HCT116 (cell line): ENCODE measurements at regions not wholly inside any gene's neighbourhood (a gene's known extent, or its start where the extent isn't known, plus 50 kb on each side); places are given as distances from the start of the nearest gene placed in this dataset.

Source experiments
- ATAC-seq: fragments of 200-7000 bp; cut with Tn5 transposase; 2 replicates; pipeline ENCODE4 v1.9.1; 2020; ENCODE audit warnings: mild to moderate bottlenecking, moderate library complexity
- BruUV-seq: library from RNA; stranded (reverse); fragments of 400-500 nt; replicated peaks from 2 replicates; lab custom pipeline; 2021; lab: Mats Ljungman, UMichigan
- CTCF ChIA-PET: fragments of 300-600 bp; sonication (Branson Sonifier 250); formaldehyde crosslinking; loops from one replicate; lab custom pipeline; 2021; ENCODE audit warnings: antibody characterized with exemption; lab: Charles Lee
- POLR2A ChIA-PET: fragments of 300-600, 350-600 bp; sonication (Branson Sonifier 250); formaldehyde crosslinking; loops from one replicate; lab custom pipeline; 2021; ENCODE audit warnings: antibody characterized with exemption; lab: Charles Lee
- RAD21 ChIA-PET, 2 experiments: fragments of 300-600 bp; sonication (Branson Sonifier 250); formaldehyde crosslinking; loops; one replicate each; lab custom pipeline; 2023; ENCODE audit warnings: low total read pairs in 2 of 2; ENCODE audit not compliant: uncharacterized antibody in 2 of 2, unreplicated experiment in 2 of 2, low non-redundant PET in 1 of 2; lab: Charles Lee
- DNase-seq: peaks from one replicate; pipeline ENCODE4 v3.0.0-alpha.2; 2010; ENCODE audit warnings: low read depth, low spot score
- H2AFZ ChIP-seq: fragments of 200-600 bp; shearing (Covaris generic), sonication (generic); 2 replicates; pipeline ENCODE4 v1.6.1; 2017; ENCODE audit warnings: low read depth, mixed run types, mixed read lengths, antibody characterized with exemption, low read length; ENCODE audit not compliant: poor library complexity, severe bottlenecking
- H3K27ac ChIP-seq: 2 replicates; pipeline ENCODE4 v1.5.1; 2012; ENCODE audit warnings: low read depth, low read length
- H3K27me3 ChIP-seq: fragments of 200-600 bp; sonication (generic); 2 replicates; pipeline ENCODE4 v1.6.1; 2016; ENCODE audit warnings: mixed run types, low read length, mixed read lengths; ENCODE audit not compliant: insufficient read depth
- H3K36me3 ChIP-seq, 2 experiments: fragments of 200-500 bp in 1 of 2; fragments of 200-600 bp in 1 of 2; sonication (Bioruptor generic) in 1 of 2; sonication (generic) in 1 of 2; 2 replicates each; pipeline versions ENCODE4 v1.5.1 to v1.6.1; 2014 to 2016; ENCODE audit warnings: low read length in 2 of 2, inconsistent platforms in 1 of 2, mixed read lengths in 1 of 2, mixed run types in 1 of 2; ENCODE audit not compliant: insufficient read depth in 2 of 2, control insufficient read depth in 1 of 2
- H3K4me1 ChIP-seq, 2 experiments: fragments of 200-600 bp in 1 of 2; sonication (generic) in 1 of 2; 2 replicates each; pipeline versions ENCODE4 v1.5.1 to v1.6.1; 2012 to 2017; ENCODE audit warnings: low read length in 2 of 2, inconsistent platforms in 1 of 2, mild to moderate bottlenecking in 1 of 2, mixed read lengths in 1 of 2, mixed run types in 1 of 2, moderate library complexity in 1 of 2; ENCODE audit not compliant: insufficient read depth in 2 of 2, control insufficient read depth in 1 of 2
- H3K4me2 ChIP-seq: fragments of 200-600 bp; sonication (generic); 2 replicates; pipeline ENCODE4 v1.6.1; 2017; ENCODE audit warnings: mixed run types, low read length, mixed read lengths
- H3K4me3 ChIP-seq, 2 experiments: fragments of 200-600 bp in 1 of 2; sonication (generic) in 1 of 2; replicated peaks in 1 of 2; 2 replicates each; pipeline ENCODE4 v1.5.1; 2011 to 2016; ENCODE audit warnings: low read length in 2 of 2, control low read depth in 1 of 2, low read depth in 1 of 2, mild to moderate bottlenecking in 1 of 2, mixed read lengths in 1 of 2, mixed run types in 1 of 2
- H3K79me2 ChIP-seq: fragments of 200-600 bp; sonication (generic); 2 replicates; pipeline ENCODE4 v1.6.1; 2017; ENCODE audit warnings: mild to moderate bottlenecking, mixed run types, low read length, moderate library complexity, mixed read lengths; ENCODE audit not compliant: insufficient read depth
- H3K9ac ChIP-seq: fragments of 200-600 bp; sonication (generic); 2 replicates; pipeline ENCODE4 v1.6.1; 2016; ENCODE audit warnings: low read length, mixed read lengths
- H3K9me2 ChIP-seq: fragments of 200-600 bp; sonication (generic), shearing (Covaris generic); 2 replicates; pipeline ENCODE4 v1.6.1; 2017; ENCODE audit warnings: mixed run types, mild to moderate bottlenecking, moderate library complexity; ENCODE audit not compliant: insufficient read depth
- H3K9me3 ChIP-seq, 2 experiments: fragments of 200-500 bp in 1 of 2; fragments of 200-600 bp in 1 of 2; sonication (Bioruptor generic) in 1 of 2; sonication (generic) in 1 of 2; 2 replicates each; pipeline ENCODE4 v1.6.1; 2014 to 2017; ENCODE audit warnings: low read length in 2 of 2, mixed read lengths in 2 of 2, inconsistent platforms in 1 of 2, low read depth in 1 of 2, mild to moderate bottlenecking in 1 of 2, mixed run types in 1 of 2, moderate library complexity in 1 of 2; ENCODE audit not compliant: control insufficient read depth in 1 of 2, insufficient read depth in 1 of 2
- H4K20me1 ChIP-seq: fragments of 200-600 bp; sonication (generic), shearing (Covaris generic); 2 replicates; pipeline ENCODE4 v1.6.1; 2017; ENCODE audit warnings: mixed run types, mild to moderate bottlenecking, moderate library complexity; ENCODE audit not compliant: insufficient read depth
- EGR1 ChIP-seq: IDR thresholded peaks from 2 replicates; pipeline ENCODE4 v1.6.1; 2012; ENCODE audit warnings: low read depth
- ELF1 ChIP-seq: IDR thresholded peaks from 2 replicates; pipeline ENCODE4 v1.6.1; 2012; ENCODE audit warnings: low read depth, borderline replicate concordance
- EZH2 ChIP-seq: fragments of 200-600 bp; sonication (generic); IDR thresholded peaks from 2 replicates; pipeline ENCODE4 v1.6.1; 2017; ENCODE audit warnings: antibody characterized with exemption, mixed run types
- EZH2phosphoT487 ChIP-seq: fragments of 200-600 bp; IDR thresholded peaks from 2 replicates; pipeline ENCODE4 v1.6.1; 2018; ENCODE audit warnings: antibody characterized with exemption, borderline replicate concordance
- FOSL1 ChIP-seq: IDR thresholded peaks from 2 replicates; pipeline ENCODE4 v1.6.1; 2012; ENCODE audit warnings: low read depth
- JUND ChIP-seq: IDR thresholded peaks from 2 replicates; pipeline ENCODE4 v1.6.1; 2012
- MAX ChIP-seq: IDR thresholded peaks from 2 replicates; pipeline ENCODE4 v1.6.1; 2012
- POLR2A ChIP-seq: IDR thresholded peaks from 2 replicates; pipeline ENCODE4 v1.7.0; 2011; ENCODE audit warnings: borderline replicate concordance; ENCODE audit not compliant: insufficient read depth, insufficient read length; ENCODE audit errors: extremely low read depth
- POLR2AphosphoS5 ChIP-seq: IDR thresholded peaks from 2 replicates; pipeline ENCODE4 v1.6.1; 2011; ENCODE audit warnings: mild to moderate bottlenecking, low read depth, low read length, moderate library complexity
- RAD21 ChIP-seq: IDR thresholded peaks from 2 replicates; pipeline ENCODE4 v1.6.1; 2012; ENCODE audit warnings: low read depth, mild to moderate bottlenecking
- SIN3A ChIP-seq: IDR thresholded peaks from 2 replicates; pipeline ENCODE4 v1.6.1; 2012; ENCODE audit warnings: low read depth
- SP1 ChIP-seq: IDR thresholded peaks from 2 replicates; pipeline ENCODE4 v1.6.1; 2012; ENCODE audit warnings: low read depth
- TCF7L2 ChIP-seq: IDR thresholded peaks from 2 replicates; pipeline ENCODE4 v1.7.0; 2011; ENCODE audit warnings: borderline replicate concordance, inconsistent platforms; ENCODE audit not compliant: insufficient read depth, insufficient read length; ENCODE audit errors: extremely low read depth
- YY1 ChIP-seq: IDR thresholded peaks from 2 replicates; pipeline ENCODE4 v1.6.1; 2011; ENCODE audit warnings: low read length, low read depth, moderate library complexity, mild to moderate bottlenecking; ENCODE audit not compliant: insufficient replicate concordance; ENCODE audit errors: extremely low read depth
- ZBTB33 ChIP-seq: IDR thresholded peaks from 2 replicates; pipeline ENCODE4 v1.6.1; 2011; ENCODE audit warnings: mild to moderate bottlenecking, low read length, moderate library complexity; ENCODE audit not compliant: insufficient replicate concordance; ENCODE audit errors: extremely low read depth
- ZFX ChIP-seq: fragments of 450-650 bp; IDR thresholded peaks from 2 replicates; pipeline ENCODE4 v1.6.1; 2017
- intact Hi-C: fragments of 100-400 bp; cut with micrococcal nuclease; formaldehyde crosslinking; loops from 2 replicates; pipeline ENCODE4 v1.10.0; 2022
- TF ChIP-seq, protein P1 (sequence below), 3 experiments: fragments of 200-600 bp in 1 of 3; sonication (generic) in 1 of 3; IDR thresholded peaks in 2 of 3; conservative IDR thresholded peaks in 1 of 3; 2 replicates each; pipeline ENCODE4 v1.5.1; 2012 to 2017; ENCODE audit warnings: low read depth in 2 of 3, low read length in 2 of 3, antibody characterized with exemption in 1 of 3, borderline replicate concordance in 1 of 3, control low read depth in 1 of 3, mild to moderate bottlenecking in 1 of 3, mixed read lengths in 1 of 3, mixed run types in 1 of 3, moderate library complexity in 1 of 3; ENCODE audit not compliant: insufficient read depth in 1 of 3

DNA sequence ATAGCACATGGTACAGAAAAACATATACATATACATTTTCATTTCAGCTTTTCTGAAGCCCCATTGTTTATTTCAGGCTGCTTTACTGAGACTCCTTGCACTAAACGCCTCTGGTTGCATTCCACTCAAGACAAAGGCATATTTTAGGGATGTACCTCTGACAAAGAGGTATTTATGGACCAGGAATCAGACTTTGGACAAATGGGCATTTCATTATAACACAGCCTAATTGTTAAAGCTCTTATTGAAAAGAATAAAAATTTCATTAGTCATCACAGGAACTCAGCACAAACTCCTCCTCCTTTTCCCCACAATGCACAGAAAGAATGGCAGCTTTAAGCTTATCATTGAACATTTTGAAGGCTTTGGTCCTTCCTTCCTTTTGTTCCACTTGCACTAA is 62.9 kb upstream of the UGT8 start:
- Histone ChIP-seq H3K9me3 (no peaks in the 10 kb centered on the region), H2AFZ (peak overlapping the region; percentile 86), H3K4me1 (no peaks in the 10 kb centered on the region; a peak in 1 of 4 replicates), H3K9me2 (no peaks in the 10 kb centered on the region), H4K20me1 (no peaks in the 10 kb centered on the region), H3K79me2 (no peaks in the 10 kb centered on the region), H3K27ac (no peak overlapping the region), H3K27me3 (no peaks in the 10 kb centered on the region), H3K4me2 (no peak overlapping the region), H3K36me3 (no peaks in the 10 kb centered on the region), H3K4me3 (no peak overlapping the region), H3K9ac (no peak overlapping the region)
- no peak for TF ChIP-seq POLR2AphosphoS5
- no peak for TF ChIP-seq YY1
- no peak for TF ChIP-seq MAX
- TF ChIP-seq FOSL1 = no peak
- TF ChIP-seq EZH2phosphoT487 = no peak
- no peak for TF ChIP-seq ZBTB33
- TF ChIP-seq SP1 = no peak
- TF ChIP-seq EZH2 = no peak
- no TSS peak for BruUV-seq
- RAD21 ChIA-PET = no interaction called here
- intact Hi-C loops = no loop called here
- no peak for ATAC-seq
- POLR2A ChIA-PET = no interaction called here
- CTCF ChIA-PET = no interaction called here
- no peak for DNase-seq

- intact Hi-C loops = no loop called here
- Histone ChIP-seq H3K27ac (no peak overlapping the region), H3K36me3 (no peaks in the 10 kb centered on the region), H3K4me3 (no peak overlapping the region), H3K9me3 (no peaks in the 10 kb centered on the region), H3K4me2 (no peak overlapping the region), H3K9ac (no peak overlapping the region), H3K27me3 (no peaks in the 10 kb centered on the region), H2AFZ (no peak overlapping the region), H3K79me2 (no peaks in the 10 kb centered on the region), H3K4me1 (no peaks in the 10 kb centered on the region; a peak in 1 of 4 replicates), H4K20me1 (no peaks in the 10 kb centered on the region), H3K9me2 (no peaks in the 10 kb centered on the region)
- ChIA-PET POLR2A (no interaction called here), CTCF (no interaction called here), RAD21 (no interaction called here)
- no TSS peak for BruUV-seq
- DNase-seq = no peak
- no peak for ATAC-seq
- no peak for TF ChIP-seq EZH2phosphoT487
- no peak for TF ChIP-seq ELF1
- TF ChIP-seq MAX = no peak
- TF ChIP-seq ZFX = no peak
- TF ChIP-seq POLR2A = no peak
- no peak for TF ChIP-seq TCF7L2
- TF ChIP-seq SIN3A = no peak
- no peak for TF ChIP-seq YY1
- TF ChIP-seq JUND = no peak
- TF ChIP-seq, protein P1, sequence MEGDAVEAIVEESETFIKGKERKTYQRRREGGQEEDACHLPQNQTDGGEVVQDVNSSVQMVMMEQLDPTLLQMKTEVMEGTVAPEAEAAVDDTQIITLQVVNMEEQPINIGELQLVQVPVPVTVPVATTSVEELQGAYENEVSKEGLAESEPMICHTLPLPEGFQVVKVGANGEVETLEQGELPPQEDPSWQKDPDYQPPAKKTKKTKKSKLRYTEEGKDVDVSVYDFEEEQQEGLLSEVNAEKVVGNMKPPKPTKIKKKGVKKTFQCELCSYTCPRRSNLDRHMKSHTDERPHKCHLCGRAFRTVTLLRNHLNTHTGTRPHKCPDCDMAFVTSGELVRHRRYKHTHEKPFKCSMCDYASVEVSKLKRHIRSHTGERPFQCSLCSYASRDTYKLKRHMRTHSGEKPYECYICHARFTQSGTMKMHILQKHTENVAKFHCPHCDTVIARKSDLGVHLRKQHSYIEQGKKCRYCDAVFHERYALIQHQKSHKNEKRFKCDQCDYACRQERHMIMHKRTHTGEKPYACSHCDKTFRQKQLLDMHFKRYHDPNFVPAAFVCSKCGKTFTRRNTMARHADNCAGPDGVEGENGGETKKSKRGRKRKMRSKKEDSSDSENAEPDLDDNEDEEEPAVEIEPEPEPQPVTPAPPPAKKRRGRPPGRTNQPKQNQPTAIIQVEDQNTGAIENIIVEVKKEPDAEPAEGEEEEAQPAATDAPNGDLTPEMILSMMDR (IDR thresholded peaks at IDR 0.05 in 2 of 3, conservative IDR thresholded peaks at IDR 0.05 in 1 of 3; ENCODE audit: borderline replicate concordance in 1 of 3, insufficient read depth in 1 of 3, low read depth in 2 of 3, low read length in 2 of 3) = no peak
- TF ChIP-seq FOSL1 = no peak
- TF ChIP-seq EGR1 = no peak
- TF ChIP-seq RAD21 = no peak
- TF ChIP-seq SP1 = no peak
These were observed 61.3 kb upstream of the UGT8 start for GRCh38 chr4:114537352-114537751.
